Esophagus muscularis mucosa (tissue), 4 donors: ENCODE measurements at regions not wholly inside any gene's neighbourhood (a gene's known extent, or its start where the extent isn't known, plus 50 kb on each side); places are given as distances from the start of the nearest gene placed in this dataset.

Experiments
- DNase-seq: peaks from one replicate; pipeline ENCODE4 v3.0.0-alpha.2; 2017; ENCODE audit errors: extremely low spot score
- H3K27ac ChIP-seq, 4 donors: fragments of 200-600 bp; sonication (generic); replicated peaks in 1 of 4; 1 replicate in 3 of 4; 2 replicates in 1 of 4; pipeline ENCODE4 v1.5.1; 2016 to 2019; ENCODE audit warnings: mild to moderate bottlenecking in 1 of 4
- H3K27me3 ChIP-seq, 4 donors: fragments of 200-600 bp; sonication (generic); one replicate each; pipeline versions ENCODE4 v1.5.1 to v1.6.0; 2016 to 2019
- H3K36me3 ChIP-seq, 4 donors: fragments of 200-600 bp; sonication (generic); one replicate each; pipeline ENCODE4 v1.5.1; 2016 to 2019
- H3K4me1 ChIP-seq, 4 donors: fragments of 200-600 bp; sonication (generic); one replicate each; pipeline ENCODE4 v1.5.1; 2016 to 2019
- H3K4me3 ChIP-seq, 4 donors: fragments of 200-600 bp; sonication (generic); 1 replicate in 2 of 4; 2 replicates in 2 of 4; pipeline ENCODE4 v1.5.1; 2016 to 2019; ENCODE audit warnings: mild to moderate bottlenecking in 4 of 4, moderate library complexity in 1 of 4
- H3K9me3 ChIP-seq, 4 donors: fragments of 200-600 bp; sonication (generic); 1 replicate in 3 of 4; 2 replicates in 1 of 4; pipeline ENCODE4 v1.5.1; 2016 to 2019
- EP300 ChIP-seq: sonication (generic); formaldehyde crosslinking; IDR thresholded peaks from one replicate; pipeline ENCODE4 v1.6.1; 2017; ENCODE audit warnings: antibody characterized with exemption
- POLR2A ChIP-seq: fragments of 450-650 bp; IDR thresholded peaks from one replicate; pipeline ENCODE4 v1.6.1; 2017; ENCODE audit warnings: antibody characterized with exemption, moderate library complexity, mild to moderate bottlenecking, low read depth
- POLR2AphosphoS5 ChIP-seq, 2 donors: sonication (generic); formaldehyde crosslinking; IDR thresholded peaks; one replicate each; pipeline ENCODE4 v1.6.1; 2017; ENCODE audit warnings: antibody characterized with exemption in 2 of 2
- WGBS: methylation state at CpG from one replicate; pipeline ENCODE4 v1.1.5; 2018; 5-methylcytosine and 5-hydroxymethylcytosine counted together
- intact Hi-C: fragments of 100-400 bp; cut with DNase I; formaldehyde crosslinking; loops from one replicate; pipeline ENCODE4 v1.15.1; 2023
- TF ChIP-seq, protein P1 (sequence below), 3 experiments: fragments of 200-600 bp in 2 of 3; fragments of 450-650 bp in 1 of 3; sonication (generic) in 2 of 3; IDR thresholded peaks; one replicate each; pipeline ENCODE4 v1.5.1; 2017 to 2019; ENCODE audit warnings: antibody characterized with exemption in 3 of 3, mild to moderate bottlenecking in 2 of 3, moderate library complexity in 1 of 3

DNA sequence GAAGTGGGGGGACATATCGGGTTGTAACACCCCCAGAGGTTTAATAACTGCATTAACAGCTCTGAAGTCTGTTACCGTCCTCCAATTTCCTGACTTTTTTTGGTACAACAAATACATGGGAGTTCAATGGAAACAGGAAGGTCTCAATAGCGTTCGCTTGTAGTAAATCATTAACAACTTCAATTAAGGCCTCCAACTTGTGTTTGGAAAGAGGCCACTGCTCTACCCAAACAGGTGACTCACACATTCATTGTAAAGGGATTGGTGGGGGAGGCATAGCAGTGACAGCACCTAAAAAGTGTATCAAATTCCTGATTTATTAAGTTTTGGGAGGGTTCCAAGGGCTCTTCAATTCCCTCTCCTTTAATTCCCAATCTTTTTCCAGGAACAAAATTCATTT, 1046.2 kb upstream of the AMELY start:
- WGBS, result no CpG with 5 or more reads among the region's 4 CpGs
- TF ChIP-seq POLR2A (no peak), POLR2AphosphoS5 (IDR thresholded peaks at IDR 0.05) (no peak), EP300 (no peak)
- TF ChIP-seq, protein P1, sequence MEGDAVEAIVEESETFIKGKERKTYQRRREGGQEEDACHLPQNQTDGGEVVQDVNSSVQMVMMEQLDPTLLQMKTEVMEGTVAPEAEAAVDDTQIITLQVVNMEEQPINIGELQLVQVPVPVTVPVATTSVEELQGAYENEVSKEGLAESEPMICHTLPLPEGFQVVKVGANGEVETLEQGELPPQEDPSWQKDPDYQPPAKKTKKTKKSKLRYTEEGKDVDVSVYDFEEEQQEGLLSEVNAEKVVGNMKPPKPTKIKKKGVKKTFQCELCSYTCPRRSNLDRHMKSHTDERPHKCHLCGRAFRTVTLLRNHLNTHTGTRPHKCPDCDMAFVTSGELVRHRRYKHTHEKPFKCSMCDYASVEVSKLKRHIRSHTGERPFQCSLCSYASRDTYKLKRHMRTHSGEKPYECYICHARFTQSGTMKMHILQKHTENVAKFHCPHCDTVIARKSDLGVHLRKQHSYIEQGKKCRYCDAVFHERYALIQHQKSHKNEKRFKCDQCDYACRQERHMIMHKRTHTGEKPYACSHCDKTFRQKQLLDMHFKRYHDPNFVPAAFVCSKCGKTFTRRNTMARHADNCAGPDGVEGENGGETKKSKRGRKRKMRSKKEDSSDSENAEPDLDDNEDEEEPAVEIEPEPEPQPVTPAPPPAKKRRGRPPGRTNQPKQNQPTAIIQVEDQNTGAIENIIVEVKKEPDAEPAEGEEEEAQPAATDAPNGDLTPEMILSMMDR (IDR thresholded peaks at IDR 0.05), result no peak
- no peaks in the 10 kb centered on the region for H3K9me3 ChIP-seq
- H3K36me3 ChIP-seq, result no peaks in the 10 kb centered on the region
- DNase-seq, result no peak
- no peak overlapping the region for H3K27ac ChIP-seq
- intact Hi-C loops, result no loop called here
- H3K4me3 ChIP-seq, result no peak overlapping the region
- no peaks in the 10 kb centered on the region for H3K4me1 ChIP-seq
- H3K27me3 ChIP-seq, result no peaks in the 10 kb centered on the region

DNA sequence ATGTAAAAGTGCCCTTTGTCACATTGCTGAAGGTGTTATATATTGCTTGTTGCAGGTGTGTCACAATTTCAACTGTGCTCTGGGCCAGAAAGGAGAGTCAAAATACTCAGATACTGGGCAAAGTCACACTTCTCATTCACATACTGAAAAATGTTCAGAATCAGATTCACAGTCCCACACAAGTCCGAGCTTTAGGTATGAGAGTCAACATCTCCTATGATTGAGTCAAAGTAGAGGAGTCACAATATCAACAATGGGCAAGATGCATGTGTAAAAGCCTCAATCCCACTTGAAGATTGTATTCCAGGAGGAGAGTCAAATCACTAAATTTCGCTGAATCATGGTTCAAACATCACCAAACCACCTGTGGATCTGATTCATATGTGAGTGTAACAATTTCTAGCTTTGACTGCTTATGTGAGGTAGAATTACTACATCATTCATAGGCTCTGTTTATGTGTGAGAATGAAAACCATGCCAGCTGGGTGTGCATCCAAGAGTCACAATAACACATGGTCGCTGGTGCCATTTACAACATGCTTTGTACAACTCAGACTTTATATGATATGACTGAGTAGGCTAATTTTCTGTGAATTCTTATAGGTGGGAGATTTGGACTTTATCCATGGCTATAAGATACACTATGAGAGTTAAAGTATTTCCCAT, 1039.8 kb upstream of the AMELY start:
- Histone ChIP-seq H3K36me3 (no peaks in the 10 kb centered on the region), H3K9me3 (no peaks in the 10 kb centered on the region), H3K27ac (no peak overlapping the region), H3K4me1 (no peaks in the 10 kb centered on the region), H3K27me3 (no peaks in the 10 kb centered on the region), H3K4me3 (no peak overlapping the region)
- DNase-seq, result no peak
- no CpG with 5 or more reads among the region's 3 CpGs for WGBS
- intact Hi-C loops, result no loop called here
- no peak for TF ChIP-seq EP300
- TF ChIP-seq POLR2AphosphoS5 (IDR thresholded peaks at IDR 0.05), result no peak
- TF ChIP-seq POLR2A, result no peak
- TF ChIP-seq, protein P1 (IDR thresholded peaks at IDR 0.05), result no peak

DNA sequence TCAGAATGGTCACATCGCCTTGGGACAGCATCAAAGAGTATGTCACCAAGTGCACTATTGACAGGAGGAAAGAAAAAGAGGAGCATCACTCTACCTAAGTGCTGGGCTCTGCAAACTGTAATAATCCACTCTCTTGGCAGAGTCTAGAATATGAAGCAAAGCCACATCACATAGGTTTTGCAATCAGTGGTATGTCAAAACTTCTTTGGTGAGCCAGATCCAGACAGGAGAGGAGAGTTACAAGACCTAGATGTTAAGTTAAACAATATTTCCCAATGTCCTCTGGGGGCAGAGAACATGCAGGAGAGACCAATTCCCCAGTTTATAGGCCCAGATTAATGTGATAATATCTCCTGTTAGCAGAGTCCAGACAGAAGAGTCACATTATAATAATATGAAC, 1032.6 kb upstream of the AMELY start:
- no peaks in the 10 kb centered on the region for H3K36me3 ChIP-seq
- TF ChIP-seq, protein P1 (IDR thresholded peaks at IDR 0.05), result no peak
- TF ChIP-seq POLR2A, result no peak
- H3K27me3 ChIP-seq, result no peaks in the 10 kb centered on the region
- H3K27ac ChIP-seq, result no peak overlapping the region
- intact Hi-C loops, result no loop called here
- no peak overlapping the region for H3K4me3 ChIP-seq
- no peaks in the 10 kb centered on the region for H3K9me3 ChIP-seq
- WGBS, result no CpG with 5 or more reads among the region's 1 CpG
- no peak for DNase-seq
- H3K4me1 ChIP-seq, result no peaks in the 10 kb centered on the region

DNA sequence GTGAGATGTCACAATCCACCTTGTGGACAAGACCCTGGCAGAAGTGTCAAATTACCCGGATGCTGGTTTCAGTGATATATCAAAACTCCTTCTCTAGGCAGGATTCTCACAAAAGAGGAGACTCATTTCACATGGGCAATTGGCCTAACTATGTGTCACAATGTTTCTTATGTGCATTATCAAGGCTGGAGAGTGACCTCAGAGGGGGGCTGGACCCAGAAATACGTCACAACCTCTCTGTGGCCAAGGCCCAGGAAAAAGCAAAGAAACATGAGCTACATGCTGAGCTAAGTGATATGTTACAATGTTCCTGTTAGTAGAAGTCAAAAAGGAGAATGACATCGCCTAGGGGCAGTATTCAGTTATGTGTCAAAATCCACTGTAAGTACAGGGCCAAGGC, 1031.2 kb upstream of the AMELY start:
- TF ChIP-seq POLR2AphosphoS5 (IDR thresholded peaks at IDR 0.05) (no peak), POLR2A (no peak), EP300 (no peak)
- TF ChIP-seq, protein P1 (IDR thresholded peaks at IDR 0.05), result no peak
- H3K27ac ChIP-seq, result no peak overlapping the region
- H3K9me3 ChIP-seq, result no peaks in the 10 kb centered on the region
- WGBS, result no CpG with 5 or more reads among the region's 3 CpGs
- H3K27me3 ChIP-seq, result no peaks in the 10 kb centered on the region
- no peak for DNase-seq
- no peaks in the 10 kb centered on the region for H3K36me3 ChIP-seq
- intact Hi-C loops, result no loop called here
- H3K4me1 ChIP-seq, result no peaks in the 10 kb centered on the region
- no peak overlapping the region for H3K4me3 ChIP-seq

DNA sequence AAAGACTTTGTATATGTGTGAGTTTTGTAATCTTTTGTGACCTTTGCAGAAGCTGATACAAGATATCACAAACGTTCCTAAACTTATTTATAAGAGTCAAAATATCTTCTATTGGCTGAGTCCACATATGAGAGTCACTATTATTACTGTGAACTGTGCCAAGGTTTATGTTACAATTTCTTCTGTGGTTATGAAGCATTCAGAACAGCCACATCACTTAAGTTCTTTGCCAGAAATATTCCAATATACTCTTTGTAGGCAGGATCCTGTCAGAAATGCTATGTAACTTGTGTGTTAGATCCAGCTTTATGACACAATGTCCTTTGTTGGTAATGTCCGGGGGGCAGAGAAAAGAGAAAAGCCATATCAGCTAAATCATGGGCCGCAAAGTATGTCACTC, 1030.3 kb upstream of the AMELY start:
- Histone ChIP-seq H3K4me1 (no peaks in the 10 kb centered on the region), H3K4me3 (no peak overlapping the region), H3K27ac (no peak overlapping the region), H3K36me3 (no peaks in the 10 kb centered on the region), H3K27me3 (no peaks in the 10 kb centered on the region), H3K9me3 (no peaks in the 10 kb centered on the region)
- no CpG with 5 or more reads among the region's 3 CpGs for WGBS
- no peak for DNase-seq
- TF ChIP-seq, protein P1 (IDR thresholded peaks at IDR 0.05), result no peak
- no peak for TF ChIP-seq POLR2A
- TF ChIP-seq EP300, result no peak
- TF ChIP-seq POLR2AphosphoS5 (IDR thresholded peaks at IDR 0.05), result no peak
- intact Hi-C loops, result no loop called here
